ENCODE measurements at regions not wholly inside any gene's neighbourhood (a gene's known extent, or its start where the extent isn't known, plus 50 kb on each side); places are given as distances from the start of the nearest gene placed in this dataset.
A peak's percentile ranks its signal among the peaks of the same experiment; 100 is the strongest.

DNA sequence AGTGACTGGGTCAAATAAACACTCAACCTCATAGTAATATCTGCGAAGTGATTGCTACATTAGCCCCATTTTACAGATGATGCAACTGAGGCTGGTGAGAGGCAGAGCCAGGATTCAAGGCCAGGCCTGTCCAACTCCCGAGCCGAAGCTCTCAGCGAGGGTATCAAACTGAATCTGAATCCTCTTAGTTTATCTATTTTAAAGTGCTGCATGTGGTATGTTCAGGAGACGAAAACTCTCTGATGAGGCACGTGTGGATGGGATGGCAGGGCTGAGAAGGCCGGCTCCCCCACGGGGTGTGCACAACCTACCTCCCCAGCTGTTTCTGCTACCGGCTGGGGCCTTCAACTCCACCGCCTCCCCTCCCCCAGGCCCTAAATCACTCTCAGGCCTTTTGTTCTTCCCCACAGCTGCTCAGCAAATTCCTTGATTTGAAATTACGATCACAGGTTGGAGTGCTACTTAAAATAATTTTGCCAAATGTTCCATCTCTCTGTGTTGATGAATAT, 171.8 kb downstream of the TOMM20 start (continued):
- TF ChIP-seq, protein P1, sequence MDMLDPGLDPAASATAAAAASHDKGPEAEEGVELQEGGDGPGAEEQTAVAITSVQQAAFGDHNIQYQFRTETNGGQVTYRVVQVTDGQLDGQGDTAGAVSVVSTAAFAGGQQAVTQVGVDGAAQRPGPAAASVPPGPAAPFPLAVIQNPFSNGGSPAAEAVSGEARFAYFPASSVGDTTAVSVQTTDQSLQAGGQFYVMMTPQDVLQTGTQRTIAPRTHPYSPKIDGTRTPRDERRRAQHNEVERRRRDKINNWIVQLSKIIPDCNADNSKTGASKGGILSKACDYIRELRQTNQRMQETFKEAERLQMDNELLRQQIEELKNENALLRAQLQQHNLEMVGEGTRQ (IDR thresholded peaks at IDR 0.05; ENCODE audit: low read depth, low read length) = no peak
- TF ChIP-seq, protein P1 (CRISPR knock-in tag; IDR thresholded peaks at IDR 0.05; ENCODE audit: borderline replicate concordance) = no peak
- TF ChIP-seq, protein P2, sequence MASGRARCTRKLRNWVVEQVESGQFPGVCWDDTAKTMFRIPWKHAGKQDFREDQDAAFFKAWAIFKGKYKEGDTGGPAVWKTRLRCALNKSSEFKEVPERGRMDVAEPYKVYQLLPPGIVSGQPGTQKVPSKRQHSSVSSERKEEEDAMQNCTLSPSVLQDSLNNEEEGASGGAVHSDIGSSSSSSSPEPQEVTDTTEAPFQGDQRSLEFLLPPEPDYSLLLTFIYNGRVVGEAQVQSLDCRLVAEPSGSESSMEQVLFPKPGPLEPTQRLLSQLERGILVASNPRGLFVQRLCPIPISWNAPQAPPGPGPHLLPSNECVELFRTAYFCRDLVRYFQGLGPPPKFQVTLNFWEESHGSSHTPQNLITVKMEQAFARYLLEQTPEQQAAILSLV (CRISPR knock-in tag; IDR thresholded peaks at IDR 0.05; ENCODE audit: borderline replicate concordance) = 0 out of 2 replicates have a peak, but pooled peaks have one; percentile 15
- TF ChIP-seq HDAC2 (CRISPR knock-in tag; IDR thresholded peaks at IDR 0.05) (peak; percentile 67), SUZ12 (IDR thresholded peaks at IDR 0.05; ENCODE audit: low read depth, low read length) (no peak), ZNF558 (CRISPR knock-in tag; IDR thresholded peaks at IDR 0.05; ENCODE audit: borderline replicate concordance) (no peak), CCDC6 (CRISPR knock-in tag; IDR thresholded peaks at IDR 0.05) (no peak), SETDB1 (CRISPR knock-in tag; IDR thresholded peaks at IDR 0.05; ENCODE audit: borderline replicate concordance) (no peak), ZSCAN30 (CRISPR knock-in tag; IDR thresholded peaks at IDR 0.05) (no peak), TCF7L2 (IDR thresholded peaks at IDR 0.05; ENCODE audit: low read depth, low read length) (no peak), ELF1 (CRISPR knock-in tag; IDR thresholded peaks at IDR 0.05) (no peak), FOXK2 (IDR thresholded peaks at IDR 0.05) (no peak), PHF21A (CRISPR knock-in tag; IDR thresholded peaks at IDR 0.05) (no peak), MTA3 (CRISPR knock-in tag; IDR thresholded peaks at IDR 0.05) (no peak), ZNF331 (CRISPR knock-in tag; IDR thresholded peaks at IDR 0.05) (no peak)
- TF ChIP-seq, protein P3, sequence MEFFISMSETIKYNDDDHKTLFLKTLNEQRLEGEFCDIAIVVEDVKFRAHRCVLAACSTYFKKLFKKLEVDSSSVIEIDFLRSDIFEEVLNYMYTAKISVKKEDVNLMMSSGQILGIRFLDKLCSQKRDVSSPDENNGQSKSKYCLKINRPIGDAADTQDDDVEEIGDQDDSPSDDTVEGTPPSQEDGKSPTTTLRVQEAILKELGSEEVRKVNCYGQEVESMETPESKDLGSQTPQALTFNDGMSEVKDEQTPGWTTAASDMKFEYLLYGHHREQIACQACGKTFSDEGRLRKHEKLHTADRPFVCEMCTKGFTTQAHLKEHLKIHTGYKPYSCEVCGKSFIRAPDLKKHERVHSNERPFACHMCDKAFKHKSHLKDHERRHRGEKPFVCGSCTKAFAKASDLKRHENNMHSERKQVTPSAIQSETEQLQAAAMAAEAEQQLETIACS (CRISPR knock-in tag; IDR thresholded peaks at IDR 0.05) = no peak
- TF ChIP-seq, protein P4, sequence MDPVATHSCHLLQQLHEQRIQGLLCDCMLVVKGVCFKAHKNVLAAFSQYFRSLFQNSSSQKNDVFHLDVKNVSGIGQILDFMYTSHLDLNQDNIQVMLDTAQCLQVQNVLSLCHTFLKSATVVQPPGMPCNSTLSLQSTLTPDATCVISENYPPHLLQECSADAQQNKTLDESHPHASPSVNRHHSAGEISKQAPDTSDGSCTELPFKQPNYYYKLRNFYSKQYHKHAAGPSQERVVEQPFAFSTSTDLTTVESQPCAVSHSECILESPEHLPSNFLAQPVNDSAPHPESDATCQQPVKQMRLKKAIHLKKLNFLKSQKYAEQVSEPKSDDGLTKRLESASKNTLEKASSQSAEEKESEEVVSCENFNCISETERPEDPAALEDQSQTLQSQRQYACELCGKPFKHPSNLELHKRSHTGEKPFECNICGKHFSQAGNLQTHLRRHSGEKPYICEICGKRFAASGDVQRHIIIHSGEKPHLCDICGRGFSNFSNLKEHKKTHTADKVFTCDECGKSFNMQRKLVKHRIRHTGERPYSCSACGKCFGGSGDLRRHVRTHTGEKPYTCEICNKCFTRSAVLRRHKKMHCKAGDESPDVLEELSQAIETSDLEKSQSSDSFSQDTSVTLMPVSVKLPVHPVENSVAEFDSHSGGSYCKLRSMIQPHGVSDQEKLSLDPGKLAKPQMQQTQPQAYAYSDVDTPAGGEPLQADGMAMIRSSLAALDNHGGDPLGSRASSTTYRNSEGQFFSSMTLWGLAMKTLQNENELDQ (CRISPR knock-in tag; IDR thresholded peaks at IDR 0.05; ENCODE audit: borderline replicate concordance) = no peak
- TF ChIP-seq, protein P5, sequence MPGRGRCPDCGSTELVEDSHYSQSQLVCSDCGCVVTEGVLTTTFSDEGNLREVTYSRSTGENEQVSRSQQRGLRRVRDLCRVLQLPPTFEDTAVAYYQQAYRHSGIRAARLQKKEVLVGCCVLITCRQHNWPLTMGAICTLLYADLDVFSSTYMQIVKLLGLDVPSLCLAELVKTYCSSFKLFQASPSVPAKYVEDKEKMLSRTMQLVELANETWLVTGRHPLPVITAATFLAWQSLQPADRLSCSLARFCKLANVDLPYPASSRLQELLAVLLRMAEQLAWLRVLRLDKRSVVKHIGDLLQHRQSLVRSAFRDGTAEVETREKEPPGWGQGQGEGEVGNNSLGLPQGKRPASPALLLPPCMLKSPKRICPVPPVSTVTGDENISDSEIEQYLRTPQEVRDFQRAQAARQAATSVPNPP (CRISPR knock-in tag; IDR thresholded peaks at IDR 0.05) = no peak
- TF ChIP-seq, protein P6, sequence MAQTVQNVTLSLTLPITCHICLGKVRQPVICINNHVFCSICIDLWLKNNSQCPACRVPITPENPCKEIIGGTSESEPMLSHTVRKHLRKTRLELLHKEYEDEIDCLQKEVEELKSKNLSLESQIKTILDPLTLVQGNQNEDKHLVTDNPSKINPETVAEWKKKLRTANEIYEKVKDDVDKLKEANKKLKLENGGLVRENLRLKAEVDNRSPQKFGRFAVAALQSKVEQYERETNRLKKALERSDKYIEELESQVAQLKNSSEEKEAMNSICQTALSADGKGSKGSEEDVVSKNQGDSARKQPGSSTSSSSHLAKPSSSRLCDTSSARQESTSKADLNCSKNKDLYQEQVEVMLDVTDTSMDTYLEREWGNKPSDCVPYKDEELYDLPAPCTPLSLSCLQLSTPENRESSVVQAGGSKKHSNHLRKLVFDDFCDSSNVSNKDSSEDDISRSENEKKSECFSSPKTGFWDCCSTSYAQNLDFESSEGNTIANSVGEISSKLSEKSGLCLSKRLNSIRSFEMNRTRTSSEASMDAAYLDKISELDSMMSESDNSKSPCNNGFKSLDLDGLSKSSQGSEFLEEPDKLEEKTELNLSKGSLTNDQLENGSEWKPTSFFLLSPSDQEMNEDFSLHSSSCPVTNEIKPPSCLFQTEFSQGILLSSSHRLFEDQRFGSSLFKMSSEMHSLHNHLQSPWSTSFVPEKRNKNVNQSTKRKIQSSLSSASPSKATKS (CRISPR knock-in tag; IDR thresholded peaks at IDR 0.05) = 0 out of 2 replicates have a peak, but pooled peaks have one; percentile 69
